Muscle of back (tissue), 3 donors: ENCODE measurements at regions not wholly inside any gene's neighbourhood (a gene's known extent, or its start where the extent isn't known, plus 50 kb on each side); places are given as distances from the start of the nearest gene placed in this dataset.

Source experiments
- DNase-seq, 3 donors: peaks; one replicate each; pipeline versions ENCODE4 v3.0.0 to v3.0.0-alpha.2; 2013

GRCh38 chr2:51650769-51651168 is 618.8 kb upstream of the NRXN1 start:
- DNase-seq = no peak

GRCh38 chr2:51649366-51649765 is 617.4 kb upstream of the NRXN1 start:
- peak in 1 of 3 donors; percentile 41 for DNase-seq

DNA sequence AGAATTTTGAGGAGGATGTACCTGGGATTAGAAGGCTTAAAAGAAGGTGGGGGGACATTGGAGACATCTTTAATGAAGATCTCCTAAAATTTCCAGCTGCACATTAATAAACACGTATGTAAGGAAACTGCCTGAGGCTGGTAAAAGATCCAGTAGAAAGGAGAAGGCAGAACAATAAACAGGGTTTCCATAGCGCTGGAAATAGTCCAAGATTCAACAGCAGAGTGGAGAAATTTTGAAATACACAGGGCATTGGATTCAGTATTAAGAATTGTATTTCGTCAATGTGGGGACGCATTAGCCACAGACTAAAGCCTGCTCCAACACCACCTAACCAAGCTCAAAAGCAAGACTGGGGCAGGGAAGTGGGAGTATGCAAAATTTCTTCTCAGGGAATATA is 606.9 kb upstream of the NRXN1 start:
- DNase-seq = peak in 1 of 3 donors; percentile 16

GRCh38 chr2:51633073-51633472 is 601.1 kb upstream of the NRXN1 start:
- no peak for DNase-seq

DNA sequence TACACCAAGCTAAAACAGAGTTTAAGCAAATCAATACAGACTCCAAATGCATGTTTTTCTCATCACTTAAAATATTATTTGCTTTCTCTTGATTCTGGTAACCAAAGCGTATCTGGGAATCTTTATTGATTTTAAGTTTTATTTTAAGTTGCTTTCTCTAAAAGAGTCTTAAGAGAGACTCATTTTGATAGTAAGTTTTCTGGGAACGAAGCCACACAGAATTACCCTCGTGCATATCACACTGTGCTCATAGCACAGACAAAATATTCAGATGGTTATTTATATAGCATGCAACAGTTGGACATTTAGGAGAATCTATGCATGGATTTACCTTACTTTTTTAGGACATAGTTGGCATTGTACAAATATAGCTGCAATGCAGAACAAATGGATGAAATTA is 597.5 kb upstream of the NRXN1 start:
- peak; percentile 37 to 82 (median 58) for DNase-seq

DNA sequence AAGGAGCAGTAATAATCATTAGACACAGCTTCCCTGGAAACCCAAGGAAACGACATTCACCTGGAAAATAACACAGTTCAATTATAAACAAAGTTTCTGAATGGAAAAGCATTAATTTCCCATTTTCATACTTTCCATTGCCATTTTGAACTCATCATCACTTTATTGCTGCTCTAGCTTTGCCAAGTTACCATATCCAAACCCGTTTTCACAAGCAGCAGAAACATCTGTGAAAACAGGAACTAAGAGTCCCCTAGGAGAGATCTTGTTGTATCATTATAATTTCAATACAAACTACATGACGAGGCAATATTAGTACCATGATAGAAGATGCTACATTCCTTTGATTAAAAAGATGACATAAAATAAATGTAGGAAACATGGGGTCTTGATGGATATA is 597.0 kb upstream of the NRXN1 start:
- peak; percentile 40 to 89 (median 70) for DNase-seq

DNA sequence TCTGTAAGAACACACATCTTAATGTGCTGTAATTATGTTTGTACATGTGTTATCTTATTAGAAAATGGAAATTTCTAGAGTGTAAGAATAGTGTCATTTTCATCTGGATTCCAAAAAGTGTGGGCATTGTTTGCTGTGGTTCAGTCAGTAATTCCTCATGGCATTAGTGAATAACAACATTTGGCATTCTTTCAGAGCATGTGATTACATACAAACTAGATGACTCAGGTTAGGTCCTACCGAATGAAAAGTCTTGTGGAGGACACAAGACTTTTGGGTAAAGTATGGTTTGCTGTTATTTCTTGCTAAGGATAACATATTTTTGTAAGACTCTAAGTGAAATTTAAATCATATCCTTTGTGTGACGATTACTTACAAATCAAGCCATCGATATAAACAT is 593.1 kb upstream of the NRXN1 start:
- DNase-seq = no peak

DNA sequence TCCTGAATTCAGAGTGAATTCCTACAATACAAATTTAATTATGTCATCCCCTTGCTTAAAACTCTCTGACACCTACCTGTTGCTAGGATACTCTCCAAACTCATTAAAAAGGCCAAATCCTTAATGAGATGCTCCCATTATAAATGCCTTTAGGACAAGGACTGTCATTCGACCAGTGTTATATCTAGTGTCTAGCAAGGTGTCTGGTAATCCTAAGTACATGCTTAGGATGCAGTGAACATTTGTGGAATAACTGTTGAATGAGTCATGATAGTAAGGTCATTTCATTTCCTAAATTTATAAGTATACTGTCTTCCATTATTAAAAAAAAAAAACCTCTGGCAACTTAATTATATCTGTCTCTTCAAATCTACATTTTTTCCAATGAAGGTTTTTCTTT is 588.9 kb upstream of the NRXN1 start:
- no peak for DNase-seq

- DNase-seq = no peak
These were observed 588.0 kb upstream of the NRXN1 start for GRCh38 chr2:51619961-51620360.

- no peak for DNase-seq
These were observed 580.5 kb upstream of the NRXN1 start for GRCh38 chr2:51612387-51612786.

GRCh38 chr2:51601706-51602105 is 569.8 kb upstream of the NRXN1 start:
- no peak for DNase-seq

DNA sequence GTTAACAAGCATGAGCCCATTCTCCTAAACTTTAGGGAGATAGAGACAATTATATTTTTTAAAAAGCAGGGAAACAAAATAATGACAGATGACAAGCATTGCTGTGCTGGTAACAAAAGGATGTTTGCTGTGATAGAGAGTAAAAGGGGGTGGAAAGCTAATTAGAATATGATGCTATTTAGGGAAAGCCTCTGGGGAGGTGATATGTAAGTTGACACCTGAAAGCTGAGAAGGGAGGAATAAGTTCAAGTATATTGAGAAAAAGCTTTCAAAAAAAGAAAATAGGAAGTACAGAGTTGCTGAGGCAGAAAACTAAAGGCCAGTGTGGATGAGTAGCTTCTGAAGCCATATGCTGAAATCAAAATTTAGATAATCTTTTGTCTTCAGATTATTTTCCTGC is 565.2 kb upstream of the NRXN1 start:
- no peak for DNase-seq

GRCh38 chr2:51595836-51596235 is 563.9 kb upstream of the NRXN1 start:
- peak; percentile 11 to 34 (median 27) for DNase-seq

GRCh38 chr2:51581636-51582267 is 549.8 kb upstream of the NRXN1 start:
- no peak for DNase-seq

DNA sequence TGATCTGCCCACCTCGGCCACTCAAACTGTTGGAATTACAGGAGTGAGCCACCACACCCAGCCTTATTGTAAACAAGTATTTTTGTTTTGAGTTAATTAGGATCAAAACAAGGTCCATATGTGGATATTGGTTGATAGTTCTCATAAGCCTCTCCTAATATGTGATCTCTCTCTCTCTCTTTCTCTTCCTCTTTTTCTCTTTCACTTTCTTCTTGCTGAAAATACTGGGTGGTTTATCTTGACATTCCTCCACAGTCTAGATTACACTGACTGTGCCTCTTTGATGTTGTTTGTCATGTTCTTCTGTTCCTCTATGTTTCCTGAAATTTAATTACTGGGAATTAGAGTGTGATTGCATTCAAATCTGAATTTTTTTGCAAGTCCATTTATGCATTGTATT is 547.5 kb upstream of the NRXN1 start:
- no peak for DNase-seq

GRCh38 chr2:51575181-51575580 is 543.2 kb upstream of the NRXN1 start:
- no peak for DNase-seq

DNA sequence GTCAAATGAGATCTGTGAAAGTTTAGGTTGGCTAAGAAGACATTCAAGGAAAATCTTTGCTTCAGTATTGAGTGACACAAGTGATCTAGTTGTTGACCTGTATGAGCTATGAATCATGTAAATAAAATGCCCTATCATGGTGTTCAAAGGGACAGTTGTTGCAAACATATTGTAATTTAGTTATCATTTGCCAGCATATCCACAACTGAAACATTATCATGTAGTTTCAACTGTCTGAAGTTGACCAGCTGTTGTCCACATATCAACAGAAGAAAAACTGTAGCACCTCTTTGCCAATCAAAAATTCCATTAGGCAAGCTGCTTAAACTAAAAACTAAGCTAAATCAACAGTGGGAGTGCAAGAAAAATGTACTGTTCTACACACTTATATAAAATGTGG is 527.1 kb upstream of the NRXN1 start:
- no peak for DNase-seq

GRCh38 chr2:51553476-51553875 is 521.5 kb upstream of the NRXN1 start:
- peak in 1 of 3 donors; percentile 4 for DNase-seq

GRCh38 chr2:51535763-51536162 is 503.8 kb upstream of the NRXN1 start:
- DNase-seq = no peak

- no peak for DNase-seq
These were observed 502.2 kb upstream of the NRXN1 start for GRCh38 chr2:51534166-51534565.

GRCh38 chr2:51528156-51528555 is 496.2 kb upstream of the NRXN1 start:
- DNase-seq = no peak

DNA sequence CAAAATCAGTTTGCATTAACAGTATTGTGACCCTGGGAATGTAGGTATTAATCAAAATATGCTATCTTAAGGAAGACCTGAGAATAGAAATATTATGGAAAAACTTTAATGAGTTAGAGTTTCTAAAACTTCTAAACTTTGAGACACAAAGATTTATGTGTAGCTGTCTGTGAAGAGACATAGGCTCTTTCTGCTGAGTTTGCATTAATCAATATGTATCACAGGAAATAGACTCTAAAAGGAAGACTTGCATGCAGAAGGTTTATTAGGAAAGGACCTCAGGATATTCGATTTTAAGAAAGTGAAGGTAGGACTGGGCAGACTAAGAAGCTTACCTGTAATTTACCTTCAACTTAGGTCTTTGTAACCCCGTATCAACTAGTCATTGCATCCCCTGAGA is 494.8 kb upstream of the NRXN1 start:
- no peak for DNase-seq

DNA sequence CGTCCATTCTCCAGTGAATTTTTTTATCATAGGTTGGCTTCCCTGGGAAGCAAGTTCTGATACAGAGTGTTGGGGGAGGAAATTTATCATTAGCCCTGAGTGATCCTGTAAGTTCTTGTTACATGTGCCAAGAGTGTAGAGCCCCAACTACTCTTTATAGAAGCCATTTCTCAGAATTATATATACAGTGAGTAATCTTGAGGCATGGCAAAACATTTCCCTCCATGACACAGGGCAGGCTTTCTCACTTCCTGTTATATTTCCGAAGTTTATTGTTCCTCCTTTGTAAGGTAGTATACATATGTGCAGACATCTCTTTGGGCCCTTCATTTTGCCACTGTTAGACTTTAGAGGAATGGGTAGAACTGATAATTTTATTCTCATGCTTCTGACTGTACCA is 484.7 kb upstream of the NRXN1 start:
- no peak for DNase-seq

DNA sequence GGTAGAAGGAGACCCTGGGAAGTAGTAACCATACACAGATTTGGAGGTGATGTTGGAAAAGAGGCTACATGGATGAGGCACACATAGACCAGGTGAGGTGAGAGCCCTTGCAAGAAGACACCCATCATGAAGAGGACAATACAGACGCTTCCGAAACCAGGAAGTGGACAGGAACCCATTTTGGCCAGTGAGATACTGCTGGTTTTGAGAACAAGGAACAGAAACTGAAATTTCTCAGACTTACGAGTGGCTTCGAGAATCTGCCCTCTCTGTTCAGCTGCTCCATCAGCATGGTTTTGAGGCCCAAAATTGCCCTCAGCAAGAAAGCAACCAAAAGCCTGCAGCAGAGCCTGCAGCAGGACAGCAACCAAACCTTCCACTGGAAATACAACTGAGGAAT is 479.1 kb upstream of the NRXN1 start:
- DNase-seq = peak in 1 of 3 donors; percentile 11

GRCh38 chr2:51510303-51510702 is 478.4 kb upstream of the NRXN1 start:
- peak in 1 of 3 donors; percentile 13 for DNase-seq
